ENCODE measurements at regions not wholly inside any gene's neighbourhood (a gene's known extent, or its start where the extent isn't known, plus 50 kb on each side); places are given as distances from the start of the nearest gene placed in this dataset.

DNA sequence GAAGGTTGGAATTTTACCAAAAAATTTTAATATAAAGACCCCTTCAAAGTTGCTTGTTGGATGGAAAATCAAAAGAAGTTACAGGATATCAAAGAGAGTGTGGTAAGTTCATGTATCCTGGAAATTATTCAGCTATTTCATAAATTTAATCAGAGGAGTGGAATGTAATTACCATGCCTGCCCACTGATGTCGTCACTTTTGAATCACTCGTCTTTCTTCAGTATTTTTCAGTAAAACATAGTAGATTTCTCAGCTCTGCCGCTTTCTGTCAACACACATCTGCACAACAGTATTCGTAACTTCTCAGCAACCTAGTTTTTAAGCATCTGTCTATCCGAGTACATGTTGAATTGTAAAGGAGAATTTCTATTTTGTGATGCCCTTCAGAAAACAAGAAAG, 2163.0 kb upstream of the AGA start:
- TF ChIP-seq, protein P1, sequence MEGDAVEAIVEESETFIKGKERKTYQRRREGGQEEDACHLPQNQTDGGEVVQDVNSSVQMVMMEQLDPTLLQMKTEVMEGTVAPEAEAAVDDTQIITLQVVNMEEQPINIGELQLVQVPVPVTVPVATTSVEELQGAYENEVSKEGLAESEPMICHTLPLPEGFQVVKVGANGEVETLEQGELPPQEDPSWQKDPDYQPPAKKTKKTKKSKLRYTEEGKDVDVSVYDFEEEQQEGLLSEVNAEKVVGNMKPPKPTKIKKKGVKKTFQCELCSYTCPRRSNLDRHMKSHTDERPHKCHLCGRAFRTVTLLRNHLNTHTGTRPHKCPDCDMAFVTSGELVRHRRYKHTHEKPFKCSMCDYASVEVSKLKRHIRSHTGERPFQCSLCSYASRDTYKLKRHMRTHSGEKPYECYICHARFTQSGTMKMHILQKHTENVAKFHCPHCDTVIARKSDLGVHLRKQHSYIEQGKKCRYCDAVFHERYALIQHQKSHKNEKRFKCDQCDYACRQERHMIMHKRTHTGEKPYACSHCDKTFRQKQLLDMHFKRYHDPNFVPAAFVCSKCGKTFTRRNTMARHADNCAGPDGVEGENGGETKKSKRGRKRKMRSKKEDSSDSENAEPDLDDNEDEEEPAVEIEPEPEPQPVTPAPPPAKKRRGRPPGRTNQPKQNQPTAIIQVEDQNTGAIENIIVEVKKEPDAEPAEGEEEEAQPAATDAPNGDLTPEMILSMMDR (IDR thresholded peaks at IDR 0.05), result no peak
- TF ChIP-seq POLR2A (IDR thresholded peaks at IDR 0.05), result no peak

Data from vagina (tissue), 2 donors.